Smooth muscle cell (in vitro differentiated cells): ENCODE measurements at regions not wholly inside any gene's neighbourhood (a gene's known extent, or its start where the extent isn't known, plus 50 kb on each side); places are given as distances from the start of the nearest gene placed in this dataset.

ENCODE experiments used
- DNase-seq: peaks from one replicate; lab custom pipeline; 2025; ENCODE audit not compliant: unreplicated experiment; lab: John Stamatoyannopoulos, UW
- H2AFZ ChIP-seq: fragments of 200-600 bp; sonication (generic); 2 replicates; pipeline ENCODE4 v1.6.0; 2016; ENCODE audit warnings: antibody characterized with exemption, low read depth, mild to moderate bottlenecking
- H3F3A ChIP-seq: fragments of 200-600 bp; sonication (generic); 2 replicates; pipeline ENCODE4 v1.6.0; 2017; ENCODE audit warnings: antibody characterized with exemption, low read depth
- H3K27ac ChIP-seq: fragments of 200-600 bp; sonication (generic); 2 replicates; pipeline ENCODE4 v1.5.1; 2016; ENCODE audit warnings: low read depth, mild to moderate bottlenecking
- H3K27me3 ChIP-seq: fragments of 200-600 bp; sonication (generic); 2 replicates; pipeline ENCODE4 v1.6.1; 2016; ENCODE audit warnings: low read depth, mild to moderate bottlenecking
- H3K36me3 ChIP-seq: fragments of 200-600 bp; sonication (generic); 2 replicates; pipeline ENCODE4 v1.5.1; 2016; ENCODE audit warnings: low read depth
- H3K4me1 ChIP-seq: fragments of 200-600 bp; sonication (generic); 2 replicates; pipeline ENCODE4 v1.5.1; 2016; ENCODE audit warnings: low read depth
- H3K4me2 ChIP-seq: fragments of 200-600 bp; sonication (generic); 2 replicates; pipeline ENCODE4 v1.6.0; 2016; ENCODE audit warnings: mild to moderate bottlenecking
- H3K4me3 ChIP-seq: fragments of 200-600 bp; sonication (generic); 2 replicates; pipeline ENCODE4 v1.5.1; 2016; ENCODE audit warnings: mild to moderate bottlenecking
- H3K79me2 ChIP-seq: fragments of 200-600 bp; sonication (generic); 2 replicates; pipeline ENCODE4 v1.6.0; 2016; ENCODE audit warnings: low read depth, mild to moderate bottlenecking
- H3K9ac ChIP-seq: fragments of 200-600 bp; sonication (generic); 2 replicates; pipeline ENCODE4 v1.6.0; 2016; ENCODE audit warnings: low read depth
- H3K9me3 ChIP-seq: fragments of 200-600 bp; sonication (generic); replicated peaks from 2 replicates; pipeline ENCODE4 v1.5.1; 2016; ENCODE audit warnings: low read depth
- H4K20me1 ChIP-seq: fragments of 200-600 bp; sonication (generic); 2 replicates; pipeline ENCODE4 v1.6.0; 2016; ENCODE audit warnings: low read depth
- WGBS: methylation state at CpG from one replicate; pipeline ENCODE4 v1.1.7; 2016; ENCODE audit warnings: low lambda C conversion rate; 5-methylcytosine and 5-hydroxymethylcytosine counted together
- TF ChIP-seq, protein P1 (sequence below): fragments of 200-600 bp; sonication (generic); IDR thresholded peaks from 2 replicates; pipeline ENCODE4 v1.5.1; 2017; ENCODE audit warnings: borderline replicate concordance, mild to moderate bottlenecking, antibody characterized with exemption; ENCODE audit not compliant: insufficient read depth, poor library complexity, severe bottlenecking

DNA sequence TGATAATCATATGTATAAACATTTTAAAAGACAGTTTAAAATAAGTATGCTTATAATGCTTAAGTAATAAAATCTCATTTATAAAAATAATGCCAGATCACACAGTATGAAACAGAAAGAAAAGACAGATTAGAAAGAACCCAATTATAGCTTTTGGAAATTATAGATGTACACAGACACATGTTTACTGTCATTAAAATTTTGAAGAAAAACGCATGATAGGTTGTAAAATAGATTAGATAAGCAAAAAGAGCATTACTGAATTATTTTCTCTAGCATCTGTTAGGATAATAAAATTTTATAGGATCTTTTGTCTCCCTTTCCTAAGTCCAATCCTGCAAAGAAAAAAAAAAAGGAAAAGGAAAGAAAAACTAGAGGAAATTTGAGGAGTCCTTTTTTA lies 1107.3 kb upstream of the LRRN3 start:
- DNase-seq: no peak
- H3F3A ChIP-seq: no peaks in the 10 kb centered on the region
- no peaks in the 10 kb centered on the region for H3K36me3 ChIP-seq
- 38% methylated on average over 1 of the region's 1 CpG for WGBS
- H3K9ac ChIP-seq: no peak overlapping the region
- H3K4me2 ChIP-seq: no peak overlapping the region
- no peaks in the 10 kb centered on the region for H3K9me3 ChIP-seq
- no peaks in the 10 kb centered on the region for H3K27me3 ChIP-seq
- H3K4me3 ChIP-seq: no peak overlapping the region
- H4K20me1 ChIP-seq: no peaks in the 10 kb centered on the region
- H3K79me2 ChIP-seq: no peaks in the 10 kb centered on the region
- no peak overlapping the region for H3K27ac ChIP-seq
- H2AFZ ChIP-seq: no peak overlapping the region
- H3K4me1 ChIP-seq: no peaks in the 10 kb centered on the region
- TF ChIP-seq, protein P1, sequence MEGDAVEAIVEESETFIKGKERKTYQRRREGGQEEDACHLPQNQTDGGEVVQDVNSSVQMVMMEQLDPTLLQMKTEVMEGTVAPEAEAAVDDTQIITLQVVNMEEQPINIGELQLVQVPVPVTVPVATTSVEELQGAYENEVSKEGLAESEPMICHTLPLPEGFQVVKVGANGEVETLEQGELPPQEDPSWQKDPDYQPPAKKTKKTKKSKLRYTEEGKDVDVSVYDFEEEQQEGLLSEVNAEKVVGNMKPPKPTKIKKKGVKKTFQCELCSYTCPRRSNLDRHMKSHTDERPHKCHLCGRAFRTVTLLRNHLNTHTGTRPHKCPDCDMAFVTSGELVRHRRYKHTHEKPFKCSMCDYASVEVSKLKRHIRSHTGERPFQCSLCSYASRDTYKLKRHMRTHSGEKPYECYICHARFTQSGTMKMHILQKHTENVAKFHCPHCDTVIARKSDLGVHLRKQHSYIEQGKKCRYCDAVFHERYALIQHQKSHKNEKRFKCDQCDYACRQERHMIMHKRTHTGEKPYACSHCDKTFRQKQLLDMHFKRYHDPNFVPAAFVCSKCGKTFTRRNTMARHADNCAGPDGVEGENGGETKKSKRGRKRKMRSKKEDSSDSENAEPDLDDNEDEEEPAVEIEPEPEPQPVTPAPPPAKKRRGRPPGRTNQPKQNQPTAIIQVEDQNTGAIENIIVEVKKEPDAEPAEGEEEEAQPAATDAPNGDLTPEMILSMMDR: no peak

DNA sequence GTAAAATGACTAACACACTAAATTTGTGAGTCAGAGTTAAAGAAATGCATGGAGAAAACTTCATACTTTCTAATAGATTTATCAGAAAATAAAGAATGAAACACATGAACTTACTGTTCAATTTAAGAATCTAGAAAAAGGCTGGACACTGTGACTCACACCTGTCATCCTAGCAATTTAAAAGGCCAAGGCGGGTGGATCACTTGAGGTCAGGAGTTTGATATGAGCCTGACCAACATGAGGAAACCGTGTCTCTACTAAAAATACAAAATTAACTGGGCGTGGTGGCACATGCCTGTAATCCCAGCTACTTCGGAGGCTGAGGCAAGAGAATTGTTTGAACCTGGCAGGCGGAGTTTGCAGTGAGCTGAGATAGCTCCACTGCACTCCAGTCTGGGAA lies 1106.2 kb upstream of the LRRN3 start:
- no peaks in the 10 kb centered on the region for H3K36me3 ChIP-seq
- H2AFZ ChIP-seq: no peak overlapping the region
- no peaks in the 10 kb centered on the region for H3K4me1 ChIP-seq
- no peak for DNase-seq
- H3K27ac ChIP-seq: no peak overlapping the region
- no peaks in the 10 kb centered on the region for H3F3A ChIP-seq
- TF ChIP-seq, protein P1: no peak
- no peaks in the 10 kb centered on the region for H4K20me1 ChIP-seq
- peak overlapping the region; percentile 2 for H3K4me2 ChIP-seq
- no peak overlapping the region for H3K9ac ChIP-seq
- no peaks in the 10 kb centered on the region for H3K27me3 ChIP-seq
- H3K79me2 ChIP-seq: no peaks in the 10 kb centered on the region
- 70% methylated on average over 5 of the region's 5 CpGs for WGBS
- H3K4me3 ChIP-seq: no peak overlapping the region
- H3K9me3 ChIP-seq: no peaks in the 10 kb centered on the region

DNA sequence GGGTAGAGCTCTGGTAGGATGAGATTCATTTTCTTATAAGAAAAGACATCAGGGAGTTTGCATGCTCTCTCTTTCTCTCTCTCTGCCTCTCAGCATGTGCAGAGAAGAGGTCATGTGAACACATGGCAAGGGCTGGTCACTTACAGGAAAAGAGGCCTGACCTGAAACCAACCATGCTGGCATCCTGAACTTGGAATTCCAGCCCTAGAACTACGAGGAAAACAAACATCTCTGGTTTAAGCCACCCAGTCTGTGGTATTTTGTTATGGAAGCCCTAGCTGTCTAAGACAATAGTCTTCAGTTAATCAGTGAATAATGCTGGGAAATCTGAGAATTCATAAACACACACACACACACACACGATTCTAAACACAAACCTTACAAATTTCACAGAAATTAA lies 1104.2 kb upstream of the LRRN3 start:
- 73% methylated on average over 2 of the region's 2 CpGs for WGBS
- no peaks in the 10 kb centered on the region for H4K20me1 ChIP-seq

DNA sequence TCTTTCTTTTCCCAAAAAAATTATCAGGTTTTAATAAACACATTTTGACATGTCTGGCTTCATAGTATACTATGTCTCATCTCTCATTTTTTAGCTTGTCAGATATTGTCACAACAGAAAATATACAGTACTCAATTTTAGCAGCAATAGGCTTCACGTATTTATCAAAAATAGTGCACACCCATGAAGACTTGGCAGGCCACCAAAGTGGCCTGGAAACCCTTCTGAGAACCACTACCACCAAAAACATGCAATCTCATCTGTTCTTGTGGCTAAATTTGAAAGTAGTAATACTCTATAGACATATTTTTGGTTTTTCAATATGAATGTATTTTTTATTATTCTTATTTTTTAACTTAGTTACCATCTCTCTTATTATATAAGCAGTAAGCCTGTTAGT lies 1094.5 kb upstream of the LRRN3 start:
- H3K9me3 ChIP-seq: no peaks in the 10 kb centered on the region
- H2AFZ ChIP-seq: no peak overlapping the region
- H3K27ac ChIP-seq: no peak overlapping the region
- H3K4me3 ChIP-seq: no peak overlapping the region
- H3K4me1 ChIP-seq: no peaks in the 10 kb centered on the region
- WGBS: 84% methylated on average over 1 of the region's 1 CpG
- no peaks in the 10 kb centered on the region for H3K79me2 ChIP-seq
- H3K36me3 ChIP-seq: no peaks in the 10 kb centered on the region
- H3K9ac ChIP-seq: no peak overlapping the region
- H4K20me1 ChIP-seq: no peaks in the 10 kb centered on the region
- TF ChIP-seq, protein P1: no peak
- H3K4me2 ChIP-seq: no peak overlapping the region
- H3K27me3 ChIP-seq: no peaks in the 10 kb centered on the region
- H3F3A ChIP-seq: no peaks in the 10 kb centered on the region
- no peak for DNase-seq

More for the DNA sequence above, 1104.2 kb upstream of the LRRN3 start:
- TF ChIP-seq, protein P1: no peak
- Histone ChIP-seq H3K27ac (no peak overlapping the region), H3K27me3 (no peaks in the 10 kb centered on the region), H3K9ac (no peak overlapping the region), H3K4me2 (no peak overlapping the region), H3K4me3 (no peak overlapping the region), H3K9me3 (no peaks in the 10 kb centered on the region), H3K79me2 (no peaks in the 10 kb centered on the region), H3K36me3 (no peaks in the 10 kb centered on the region), H2AFZ (no peak overlapping the region), H3K4me1 (no peaks in the 10 kb centered on the region), H3F3A (no peaks in the 10 kb centered on the region)
- no peak for DNase-seq
